ENCODE measurements at regions not wholly inside any gene's neighbourhood (a gene's known extent, or its start where the extent isn't known, plus 50 kb on each side); places are given as distances from the start of the nearest gene placed in this dataset.

DNA sequence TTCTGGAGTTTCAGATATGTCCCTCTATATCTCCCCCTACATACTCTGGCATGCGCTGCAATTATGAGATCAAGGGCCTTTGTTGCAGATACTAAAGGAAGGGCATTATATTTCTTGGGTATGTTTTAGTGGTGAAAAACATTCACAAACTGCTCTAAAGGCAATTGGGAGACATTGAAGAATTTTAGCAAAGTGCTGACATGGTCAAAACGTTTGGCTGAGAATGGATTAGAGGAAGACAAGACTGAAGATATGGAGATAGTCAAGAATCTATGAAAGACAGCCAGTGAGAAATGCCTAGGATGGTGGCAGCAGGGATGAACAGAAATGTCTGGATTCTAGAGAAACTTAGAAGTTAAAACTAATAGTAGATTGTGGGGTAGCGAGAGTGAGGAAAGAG lies 104.5 kb upstream of the CABCOCO1 start:
- TF ChIP-seq MAZ (IDR thresholded peaks at IDR 0.05; ENCODE audit: borderline replicate concordance, low read depth, low read length) (no peak), MAZ (CRISPR knock-in tag; IDR thresholded peaks at IDR 0.05; ENCODE audit: low read depth) (no peak), POLR2A (IDR thresholded peaks at IDR 0.05; ENCODE audit: insufficient read depth in 1 of 2, low read depth in 2 of 2, low read length in 2 of 2) (no peak), POLR2AphosphoS5 (IDR thresholded peaks at IDR 0.05; ENCODE audit: low read depth, low read length) (no peak), CBX1 (IDR thresholded peaks at IDR 0.05; ENCODE audit: low read depth) (no peak), ZKSCAN1 (IDR thresholded peaks at IDR 0.05; ENCODE audit: low read length) (no peak), ZNF468 (CRISPR knock-in tag; IDR thresholded peaks at IDR 0.05) (no peak), EZH2 (conservative IDR thresholded peaks at IDR 0.05; ENCODE audit: low read depth, low read length) (no peak), ZNF510 (CRISPR knock-in tag; IDR thresholded peaks at IDR 0.05; ENCODE audit: low read depth) (no peak)
- TF ChIP-seq, protein P1, sequence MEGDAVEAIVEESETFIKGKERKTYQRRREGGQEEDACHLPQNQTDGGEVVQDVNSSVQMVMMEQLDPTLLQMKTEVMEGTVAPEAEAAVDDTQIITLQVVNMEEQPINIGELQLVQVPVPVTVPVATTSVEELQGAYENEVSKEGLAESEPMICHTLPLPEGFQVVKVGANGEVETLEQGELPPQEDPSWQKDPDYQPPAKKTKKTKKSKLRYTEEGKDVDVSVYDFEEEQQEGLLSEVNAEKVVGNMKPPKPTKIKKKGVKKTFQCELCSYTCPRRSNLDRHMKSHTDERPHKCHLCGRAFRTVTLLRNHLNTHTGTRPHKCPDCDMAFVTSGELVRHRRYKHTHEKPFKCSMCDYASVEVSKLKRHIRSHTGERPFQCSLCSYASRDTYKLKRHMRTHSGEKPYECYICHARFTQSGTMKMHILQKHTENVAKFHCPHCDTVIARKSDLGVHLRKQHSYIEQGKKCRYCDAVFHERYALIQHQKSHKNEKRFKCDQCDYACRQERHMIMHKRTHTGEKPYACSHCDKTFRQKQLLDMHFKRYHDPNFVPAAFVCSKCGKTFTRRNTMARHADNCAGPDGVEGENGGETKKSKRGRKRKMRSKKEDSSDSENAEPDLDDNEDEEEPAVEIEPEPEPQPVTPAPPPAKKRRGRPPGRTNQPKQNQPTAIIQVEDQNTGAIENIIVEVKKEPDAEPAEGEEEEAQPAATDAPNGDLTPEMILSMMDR (CRISPR knock-in tag; IDR thresholded peaks at IDR 0.05), result no peak
- TF ChIP-seq, protein P2, sequence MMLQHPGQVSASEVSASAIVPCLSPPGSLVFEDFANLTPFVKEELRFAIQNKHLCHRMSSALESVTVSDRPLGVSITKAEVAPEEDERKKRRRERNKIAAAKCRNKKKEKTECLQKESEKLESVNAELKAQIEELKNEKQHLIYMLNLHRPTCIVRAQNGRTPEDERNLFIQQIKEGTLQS (CRISPR knock-in tag; IDR thresholded peaks at IDR 0.05), result no peak
- TF ChIP-seq, protein P3, sequence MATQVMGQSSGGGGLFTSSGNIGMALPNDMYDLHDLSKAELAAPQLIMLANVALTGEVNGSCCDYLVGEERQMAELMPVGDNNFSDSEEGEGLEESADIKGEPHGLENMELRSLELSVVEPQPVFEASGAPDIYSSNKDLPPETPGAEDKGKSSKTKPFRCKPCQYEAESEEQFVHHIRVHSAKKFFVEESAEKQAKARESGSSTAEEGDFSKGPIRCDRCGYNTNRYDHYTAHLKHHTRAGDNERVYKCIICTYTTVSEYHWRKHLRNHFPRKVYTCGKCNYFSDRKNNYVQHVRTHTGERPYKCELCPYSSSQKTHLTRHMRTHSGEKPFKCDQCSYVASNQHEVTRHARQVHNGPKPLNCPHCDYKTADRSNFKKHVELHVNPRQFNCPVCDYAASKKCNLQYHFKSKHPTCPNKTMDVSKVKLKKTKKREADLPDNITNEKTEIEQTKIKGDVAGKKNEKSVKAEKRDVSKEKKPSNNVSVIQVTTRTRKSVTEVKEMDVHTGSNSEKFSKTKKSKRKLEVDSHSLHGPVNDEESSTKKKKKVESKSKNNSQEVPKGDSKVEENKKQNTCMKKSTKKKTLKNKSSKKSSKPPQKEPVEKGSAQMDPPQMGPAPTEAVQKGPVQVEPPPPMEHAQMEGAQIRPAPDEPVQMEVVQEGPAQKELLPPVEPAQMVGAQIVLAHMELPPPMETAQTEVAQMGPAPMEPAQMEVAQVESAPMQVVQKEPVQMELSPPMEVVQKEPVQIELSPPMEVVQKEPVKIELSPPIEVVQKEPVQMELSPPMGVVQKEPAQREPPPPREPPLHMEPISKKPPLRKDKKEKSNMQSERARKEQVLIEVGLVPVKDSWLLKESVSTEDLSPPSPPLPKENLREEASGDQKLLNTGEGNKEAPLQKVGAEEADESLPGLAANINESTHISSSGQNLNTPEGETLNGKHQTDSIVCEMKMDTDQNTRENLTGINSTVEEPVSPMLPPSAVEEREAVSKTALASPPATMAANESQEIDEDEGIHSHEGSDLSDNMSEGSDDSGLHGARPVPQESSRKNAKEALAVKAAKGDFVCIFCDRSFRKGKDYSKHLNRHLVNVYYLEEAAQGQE (IDR thresholded peaks at IDR 0.05; ENCODE audit: borderline replicate concordance in 1 of 2, low read depth in 1 of 2, low read length in 2 of 2), result no peak
